Hindlimb muscle (tissue), 1 donor: ENCODE measurements at regions not wholly inside any gene's neighbourhood (a gene's known extent, or its start where the extent isn't known, plus 50 kb on each side); places are given as distances from the start of the nearest gene placed in this dataset.

Experiments used
- DNase-seq: peaks from one replicate; pipeline ENCODE4 v3.0.0-alpha.2; 2013

- DNase-seq: no peak
Observed at GRCh38 chr5:29379619-29380018, 1813.9 kb upstream of the CDH6 start.

DNA sequence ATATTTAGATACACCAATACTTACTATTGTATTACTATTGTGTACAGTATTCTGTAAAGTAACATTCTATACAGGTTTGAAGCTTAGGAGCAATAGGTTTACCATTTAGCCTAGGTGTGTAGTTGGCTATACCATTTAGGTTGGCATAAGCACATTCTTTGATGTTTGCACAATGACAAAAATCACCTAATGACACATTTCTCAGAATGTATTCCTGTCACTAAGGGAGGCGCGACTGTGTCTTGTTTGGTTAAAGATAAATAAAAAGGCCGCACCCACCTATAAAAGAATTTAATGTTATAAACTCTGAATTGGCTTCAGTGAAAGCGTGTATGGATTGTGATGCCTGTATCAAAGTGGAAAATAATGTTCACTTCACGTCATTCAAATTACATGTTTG, 1815.4 kb upstream of the CDH6 start:
- no peak for DNase-seq

- no peak for DNase-seq
Observed at GRCh38 chr5:29370248-29370647, 1823.2 kb upstream of the CDH6 start.

GRCh38 chr5:29367176-29367833, 1826.2 kb upstream of the CDH6 start:
- DNase-seq: peak; percentile 0

- no peak for DNase-seq
Observed at GRCh38 chr5:29351170-29351569, 1842.3 kb upstream of the CDH6 start.

DNA sequence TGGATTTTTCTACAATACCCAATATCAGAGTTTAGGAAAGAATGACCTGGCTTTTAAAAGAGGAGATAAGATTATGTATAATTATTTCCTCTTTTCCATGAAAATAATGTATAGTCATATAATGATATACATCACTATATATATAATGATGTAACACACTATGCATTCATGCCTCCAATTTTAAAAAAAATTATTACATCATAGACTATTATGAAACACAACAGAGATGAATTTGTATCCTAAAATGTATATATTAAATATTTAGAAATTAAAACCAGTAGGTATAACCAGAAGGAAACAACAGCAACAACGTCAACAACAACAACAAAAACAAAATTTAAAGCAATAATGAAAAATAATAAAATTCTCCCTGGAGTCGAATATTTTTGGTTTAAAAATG, 1856.5 kb upstream of the CDH6 start:
- no peak for DNase-seq

GRCh38 chr5:29321591-29321990, 1871.9 kb upstream of the CDH6 start:
- no peak for DNase-seq

DNA sequence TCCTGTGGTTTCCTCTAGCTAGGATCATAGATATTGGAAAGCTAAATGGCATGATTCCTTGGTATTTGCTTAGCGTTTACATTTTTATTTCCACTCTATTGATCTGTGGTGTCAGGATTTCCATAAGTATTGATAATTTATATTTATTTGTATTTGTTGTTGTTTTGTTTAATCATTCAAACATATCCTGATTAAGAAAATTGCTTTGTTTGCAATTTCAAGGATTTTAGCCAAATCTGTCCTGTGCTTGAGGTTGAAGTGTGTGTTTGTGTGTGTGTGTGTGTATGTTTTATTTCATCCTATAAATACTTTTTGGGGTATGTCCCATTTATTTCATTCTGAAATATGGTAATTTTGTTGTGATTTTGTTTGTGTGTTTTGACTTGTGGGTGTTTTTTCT, 1884.1 kb upstream of the CDH6 start:
- no peak for DNase-seq

DNA sequence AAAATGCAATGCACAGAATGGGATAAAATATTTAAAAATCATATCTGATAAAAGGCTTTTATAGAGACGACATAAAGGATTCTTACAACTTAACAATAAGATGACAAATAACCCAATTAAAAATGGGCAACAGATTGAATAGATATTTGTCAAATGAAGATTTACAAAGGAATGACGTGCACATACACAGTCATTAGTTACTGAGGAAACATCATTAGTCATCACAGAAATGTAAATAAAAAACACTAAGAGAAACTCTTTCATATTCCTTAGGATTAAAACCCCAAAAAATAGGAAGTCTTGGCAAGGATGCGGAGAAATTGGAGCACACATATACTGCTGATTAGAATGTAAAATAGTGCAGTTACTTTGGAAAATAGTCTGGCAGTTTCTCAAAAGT, 1886.0 kb upstream of the CDH6 start:
- no peak for DNase-seq

DNA sequence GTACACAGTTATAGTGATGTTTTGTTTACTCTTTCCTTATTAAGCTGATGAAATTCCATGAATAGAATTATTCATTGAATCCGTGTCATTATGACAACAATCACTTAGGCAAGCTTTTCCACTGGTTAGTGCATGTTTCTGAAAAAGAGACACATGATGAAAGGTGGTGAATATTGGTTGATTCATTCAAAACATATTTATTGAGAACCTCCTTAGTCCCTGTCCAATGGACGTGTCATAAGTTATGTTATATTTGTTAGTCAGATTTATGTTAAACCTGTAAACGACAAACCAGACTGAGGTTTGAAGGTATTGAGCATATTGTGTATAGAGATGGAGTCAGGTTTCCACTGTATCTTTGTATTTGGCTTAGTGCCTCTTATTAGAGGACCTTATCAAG, 1888.9 kb upstream of the CDH6 start:
- no peak for DNase-seq

DNA sequence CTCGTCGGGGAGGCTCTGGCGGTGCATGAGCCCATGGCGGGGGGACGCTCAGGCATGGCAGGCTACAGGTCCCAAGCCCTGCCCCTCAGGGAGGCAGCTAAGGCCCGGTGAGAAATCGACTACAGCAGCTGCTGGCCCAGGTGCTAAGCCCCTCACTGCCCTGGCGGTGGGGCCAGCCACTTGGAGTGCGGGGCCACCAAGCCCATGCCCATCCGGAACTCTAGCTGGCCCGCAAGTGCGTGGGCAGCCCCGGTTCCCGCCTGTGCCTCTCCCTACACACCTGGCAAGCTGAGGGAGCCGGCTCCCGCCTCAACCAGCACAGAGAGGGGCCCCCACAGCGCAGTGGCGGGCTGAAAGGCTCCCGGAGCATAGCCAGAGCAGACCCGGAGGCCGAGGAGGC, 1896.9 kb upstream of the CDH6 start:
- no peak for DNase-seq

- DNase-seq: no peak
Observed at GRCh38 chr5:29277642-29278041, 1915.8 kb upstream of the CDH6 start.

GRCh38 chr5:29276371-29276770, 1917.1 kb upstream of the CDH6 start:
- DNase-seq: no peak

DNA sequence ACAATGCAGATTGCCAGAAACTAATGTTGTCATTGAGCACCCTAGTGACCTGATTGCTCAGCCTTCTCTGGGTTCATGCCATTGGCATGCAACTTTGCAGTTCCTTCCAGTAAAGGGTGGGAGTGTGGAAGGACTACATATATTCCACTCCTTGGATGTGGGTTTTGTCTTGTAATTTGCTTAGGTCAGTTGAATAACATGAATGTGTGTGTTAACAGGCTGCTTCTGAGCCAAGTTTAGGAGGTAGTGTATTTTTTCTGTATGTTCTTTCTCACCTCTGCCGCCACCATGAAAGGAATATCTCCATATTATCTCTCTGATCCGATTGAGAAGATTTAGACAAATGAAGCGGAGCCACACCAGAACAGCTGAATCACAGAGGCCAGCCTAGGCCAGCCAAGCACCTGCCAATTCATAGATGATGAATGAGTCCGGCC, 1929.6 kb upstream of the CDH6 start:
- DNase-seq: peak; percentile 47

GRCh38 chr5:29262339-29263123, 1931.0 kb upstream of the CDH6 start:
- DNase-seq: no peak

GRCh38 chr5:29261213-29261612, 1932.3 kb upstream of the CDH6 start:
- DNase-seq: no peak

GRCh38 chr5:29252390-29252789, 1941.1 kb upstream of the CDH6 start:
- no peak for DNase-seq

DNA sequence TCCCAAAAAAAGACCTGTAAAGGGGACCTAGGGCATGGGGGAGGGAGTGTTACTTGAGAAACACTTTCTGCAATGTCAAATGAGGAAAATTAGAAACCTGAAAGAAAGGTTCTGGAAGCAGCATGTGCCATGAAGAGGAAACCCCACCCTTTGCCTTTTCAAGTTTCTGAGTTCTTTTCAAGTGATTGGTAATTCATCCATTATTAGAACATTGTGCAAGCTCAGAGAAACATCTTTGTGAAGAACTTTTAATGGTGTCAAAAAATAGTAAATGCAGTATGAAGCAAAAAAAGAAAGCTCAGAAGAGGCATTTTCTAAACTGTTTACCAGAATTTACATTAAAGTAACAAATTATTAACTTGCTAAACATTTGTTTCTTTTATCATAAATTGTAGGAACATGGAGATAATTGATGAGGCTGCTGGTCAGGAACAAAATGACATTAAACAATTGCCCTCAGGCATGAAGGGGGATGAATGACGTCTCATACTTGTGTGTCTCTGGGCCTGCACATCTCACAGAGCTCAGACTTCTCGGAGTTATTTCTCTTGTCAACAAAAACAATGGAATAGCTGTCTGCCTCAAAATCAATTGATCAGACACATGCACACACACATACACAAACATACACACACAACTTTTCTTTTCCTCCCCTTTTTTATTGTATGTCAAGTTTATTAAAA, 1946.0 kb upstream of the CDH6 start:
- DNase-seq: no peak

DNA sequence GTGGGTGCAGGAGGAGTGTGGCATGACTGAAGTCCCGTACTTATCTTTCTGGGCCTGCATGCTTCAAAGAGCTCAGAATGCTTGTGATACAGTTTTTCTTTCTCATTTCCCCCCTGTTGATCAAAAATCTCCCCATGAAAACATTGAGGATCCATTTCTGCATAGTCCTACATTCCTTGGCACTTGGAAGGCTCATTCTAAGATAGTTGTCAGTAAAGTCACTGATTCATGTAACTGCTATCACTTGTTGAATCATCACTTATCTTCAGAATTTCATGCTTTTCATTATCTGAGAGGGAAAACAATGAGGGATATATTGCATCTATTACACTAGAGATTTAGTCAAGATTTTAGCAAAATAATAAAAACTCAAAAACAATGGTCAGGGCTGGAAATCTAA, 1953.1 kb upstream of the CDH6 start:
- DNase-seq: no peak

- no peak for DNase-seq
Observed at GRCh38 chr5:29239606-29240005, 1953.9 kb upstream of the CDH6 start.

- DNase-seq: no peak
Observed at GRCh38 chr5:29238115-29238514, 1955.4 kb upstream of the CDH6 start.

GRCh38 chr5:29231154-29231553, 1962.3 kb upstream of the CDH6 start:
- DNase-seq: no peak

GRCh38 chr5:29230591-29230990, 1962.9 kb upstream of the CDH6 start:
- DNase-seq: peak; percentile 11

- DNase-seq: no peak
Observed at GRCh38 chr5:29229461-29229860, 1964.0 kb upstream of the CDH6 start.
